ENCODE measurements at regions not wholly inside any gene's neighbourhood (a gene's known extent, or its start where the extent isn't known, plus 50 kb on each side); places are given as distances from the start of the nearest gene placed in this dataset.

- 29% methylated on average over 5 of the region's 5 CpGs for WGBS (ENCODE audit: missing lambda C conversion rate)
- H3K9me3 ChIP-seq = no peaks in the 10 kb centered on the region; the same call in 2 of the 3 replicates
- H3K27ac ChIP-seq = no peak overlapping the region
- ChIA-PET CTCF (no interaction called here), POLR2A (no interaction called here)
- H3K4me3 ChIP-seq = no peak overlapping the region
- no peak overlapping the region for H3K4me2 ChIP-seq
- no peak for FAIRE-seq
- no peaks in the 10 kb centered on the region for H3K4me1 ChIP-seq
- no peak for ATAC-seq
- no peak for TF ChIP-seq POLR2A (IDR thresholded peaks at IDR 0.05; ENCODE audit: low read length)
- no peak for TF ChIP-seq ZC3H11A (IDR thresholded peaks at IDR 0.05)
- no peak for TF ChIP-seq CHD2 (IDR thresholded peaks at IDR 0.05; ENCODE audit: low read length, partially characterized antibody)
- no peak for TF ChIP-seq KDM1A (IDR thresholded peaks at IDR 0.05; ENCODE audit: low read depth)
- no peak for TF ChIP-seq HOXA7 (CRISPR knock-in tag; IDR thresholded peaks at IDR 0.05)
- TF ChIP-seq CEBPB (IDR thresholded peaks at IDR 0.05) = no peak
- no peak for TF ChIP-seq ZFP36 (IDR thresholded peaks at IDR 0.05; ENCODE audit: borderline replicate concordance, partially characterized antibody)
- no peak for TF ChIP-seq ELK1 (IDR thresholded peaks at IDR 0.05; ENCODE audit: low read depth, low read length)
- no peak for TF ChIP-seq E2F6 (IDR thresholded peaks at IDR 0.05; ENCODE audit: borderline replicate concordance, low read depth)
- no peak for TF ChIP-seq POLR2AphosphoS2 (conservative IDR thresholded peaks at IDR 0.05; ENCODE audit: low read length)
- TF ChIP-seq HOXB5 (CRISPR knock-in tag; IDR thresholded peaks at IDR 0.05) = no peak
- no peak for TF ChIP-seq PBX3 (IDR thresholded peaks at IDR 0.05)
- no peak for TF ChIP-seq CTCF (IDR thresholded peaks at IDR 0.05)
- no peak for TF ChIP-seq GATA3 (IDR thresholded peaks at IDR 0.05; ENCODE audit: borderline replicate concordance)
- TF ChIP-seq RCOR1 (IDR thresholded peaks at IDR 0.05; ENCODE audit: low read depth, low read length) = no peak
- TF ChIP-seq HES2 (IDR thresholded peaks at IDR 0.05) = no peak
- no peak for TF ChIP-seq ZSCAN20 (CRISPR knock-in tag; IDR thresholded peaks at IDR 0.05)
- DNase-seq (ENCODE audit: low read depth in 1 of 2, low spot score in 1 of 2) = no peak
Observed at GRCh38 chr2:21667638-21668037, 543.9 kb downstream of the TDRD15 start.

GRCh38 chr2:21668078-21668710 is 544.4 kb downstream of the TDRD15 start:
- 19% methylated on average over 5 of the region's 5 CpGs for WGBS (ENCODE audit: missing lambda C conversion rate)
- Histone ChIP-seq H3K4me1 (no peaks in the 10 kb centered on the region), H3K4me2 (no peak overlapping the region), H3K9me3 (no peaks in the 10 kb centered on the region; the same call in 2 of the 3 replicates), H3K4me3 (no peak overlapping the region), H3K27ac (no peak overlapping the region)
- no peak for FAIRE-seq
- DNase-seq (ENCODE audit: low read depth in 1 of 2, low spot score in 1 of 2) = no peak
- POLR2A ChIA-PET = no interaction called here
- TF ChIP-seq TP53 (CRISPR knock-in tag; IDR thresholded peaks at IDR 0.05) = no peak
- TF ChIP-seq ZNF302 (CRISPR knock-in tag; IDR thresholded peaks at IDR 0.05) = no peak
- no peak for TF ChIP-seq CEBPB (IDR thresholded peaks at IDR 0.05)
- TF ChIP-seq CTCF (IDR thresholded peaks at IDR 0.05) = no peak
- no peak for TF ChIP-seq USF2 (IDR thresholded peaks at IDR 0.05)
- TF ChIP-seq MAX (IDR thresholded peaks at IDR 0.05) = no peak
- no peak for TF ChIP-seq EP300 (IDR thresholded peaks at IDR 0.05)
- TF ChIP-seq ATOH8 (CRISPR knock-in tag; IDR thresholded peaks at IDR 0.05; ENCODE audit: low read depth) = no peak
- ATAC-seq = no peak
- CTCF ChIA-PET = no interaction called here
